Tibial nerve (tissue), 4 donors: ENCODE measurements at regions not wholly inside any gene's neighbourhood (a gene's known extent, or its start where the extent isn't known, plus 50 kb on each side); places are given as distances from the start of the nearest gene placed in this dataset.

ENCODE experiments used
- EP300 ChIP-seq, 2 donors: sonication (generic); formaldehyde crosslinking; IDR thresholded peaks; one replicate each; pipeline ENCODE4 v1.6.1; 2017; ENCODE audit warnings: antibody characterized with exemption in 2 of 2, mild to moderate bottlenecking in 1 of 2
- POLR2A ChIP-seq, 2 donors: fragments of 450-650 bp; IDR thresholded peaks; one replicate each; pipeline ENCODE4 v1.6.1; 2017; ENCODE audit warnings: antibody characterized with exemption in 2 of 2, mild to moderate bottlenecking in 2 of 2, moderate library complexity in 2 of 2
- TF ChIP-seq, protein P1 (sequence below), 5 experiments: fragments of 200-600 bp in 3 of 5; fragments of 450-650 bp in 2 of 5; sonication (generic) in 3 of 5; IDR thresholded peaks; one replicate each; pipeline ENCODE4 v1.5.1; 2016 to 2019; ENCODE audit warnings: antibody characterized with exemption in 5 of 5, mild to moderate bottlenecking in 3 of 5, moderate library complexity in 2 of 5

- TF ChIP-seq, protein P1, sequence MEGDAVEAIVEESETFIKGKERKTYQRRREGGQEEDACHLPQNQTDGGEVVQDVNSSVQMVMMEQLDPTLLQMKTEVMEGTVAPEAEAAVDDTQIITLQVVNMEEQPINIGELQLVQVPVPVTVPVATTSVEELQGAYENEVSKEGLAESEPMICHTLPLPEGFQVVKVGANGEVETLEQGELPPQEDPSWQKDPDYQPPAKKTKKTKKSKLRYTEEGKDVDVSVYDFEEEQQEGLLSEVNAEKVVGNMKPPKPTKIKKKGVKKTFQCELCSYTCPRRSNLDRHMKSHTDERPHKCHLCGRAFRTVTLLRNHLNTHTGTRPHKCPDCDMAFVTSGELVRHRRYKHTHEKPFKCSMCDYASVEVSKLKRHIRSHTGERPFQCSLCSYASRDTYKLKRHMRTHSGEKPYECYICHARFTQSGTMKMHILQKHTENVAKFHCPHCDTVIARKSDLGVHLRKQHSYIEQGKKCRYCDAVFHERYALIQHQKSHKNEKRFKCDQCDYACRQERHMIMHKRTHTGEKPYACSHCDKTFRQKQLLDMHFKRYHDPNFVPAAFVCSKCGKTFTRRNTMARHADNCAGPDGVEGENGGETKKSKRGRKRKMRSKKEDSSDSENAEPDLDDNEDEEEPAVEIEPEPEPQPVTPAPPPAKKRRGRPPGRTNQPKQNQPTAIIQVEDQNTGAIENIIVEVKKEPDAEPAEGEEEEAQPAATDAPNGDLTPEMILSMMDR (IDR thresholded peaks at IDR 0.05): no peak
- TF ChIP-seq POLR2A (IDR thresholded peaks at IDR 0.05) (no peak), EP300 (IDR thresholded peaks at IDR 0.05) (no peak)
These were observed 524.7 kb upstream of the TMEM132C start for GRCh38 chr12:127742231-127742630.
